Panc1 (cell line): ENCODE measurements at regions not wholly inside any gene's neighbourhood (a gene's known extent, or its start where the extent isn't known, plus 50 kb on each side); places are given as distances from the start of the nearest gene placed in this dataset.

ENCODE experiments used
- POLR2AphosphoS5 ChIP-seq: IDR thresholded peaks from 2 replicates; pipeline ENCODE4 v1.6.1; 2012; ENCODE audit warnings: mild to moderate bottlenecking, low read depth, low read length, moderate library complexity
- SIN3A ChIP-seq: IDR thresholded peaks from 2 replicates; pipeline ENCODE4 v1.6.1; 2012; ENCODE audit warnings: low read depth, mild to moderate bottlenecking, low read length, moderate library complexity, borderline replicate concordance; ENCODE audit not compliant: insufficient read depth
- TCF7L2 ChIP-seq: IDR thresholded peaks from 2 replicates; pipeline ENCODE4 v1.6.1; 2011; ENCODE audit warnings: mild to moderate bottlenecking, low read depth, low read length, inconsistent platforms
- TF ChIP-seq, protein P1 (sequence below): fragments of 450-650 bp; IDR thresholded peaks from 2 replicates; pipeline ENCODE4 v1.5.1; 2017; ENCODE audit warnings: mild to moderate bottlenecking
- TF ChIP-seq, protein P2 (sequence below), 2 experiments: IDR thresholded peaks; 2 replicates each; pipeline ENCODE4 v1.6.1; 2011 to 2012; ENCODE audit warnings: low read depth in 2 of 2, control low read depth in 1 of 2, low read length in 1 of 2, mild to moderate bottlenecking in 1 of 2, moderate library complexity in 1 of 2; ENCODE audit not compliant: insufficient read depth in 1 of 2

DNA sequence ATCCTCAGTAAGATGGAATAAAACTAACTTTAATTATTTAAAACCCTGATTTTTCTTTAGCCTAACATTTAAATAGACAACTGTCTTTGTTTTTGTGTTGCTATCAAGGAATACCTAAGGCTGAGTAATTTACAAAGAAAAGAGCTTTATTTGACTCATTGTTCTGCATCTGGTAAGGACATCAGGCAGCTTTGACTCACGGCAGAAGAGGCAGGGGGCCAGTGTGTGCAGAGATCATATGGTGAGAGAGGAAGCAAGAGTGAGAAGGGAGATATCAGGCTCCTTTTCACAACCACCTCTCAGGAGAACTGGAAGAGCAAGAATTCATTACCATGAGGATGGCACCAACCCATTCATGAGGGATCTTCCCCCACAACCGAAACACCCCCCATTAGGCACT is 64.6 kb upstream of the TFPI start:
- TF ChIP-seq POLR2AphosphoS5 = no peak
- TF ChIP-seq, protein P1, sequence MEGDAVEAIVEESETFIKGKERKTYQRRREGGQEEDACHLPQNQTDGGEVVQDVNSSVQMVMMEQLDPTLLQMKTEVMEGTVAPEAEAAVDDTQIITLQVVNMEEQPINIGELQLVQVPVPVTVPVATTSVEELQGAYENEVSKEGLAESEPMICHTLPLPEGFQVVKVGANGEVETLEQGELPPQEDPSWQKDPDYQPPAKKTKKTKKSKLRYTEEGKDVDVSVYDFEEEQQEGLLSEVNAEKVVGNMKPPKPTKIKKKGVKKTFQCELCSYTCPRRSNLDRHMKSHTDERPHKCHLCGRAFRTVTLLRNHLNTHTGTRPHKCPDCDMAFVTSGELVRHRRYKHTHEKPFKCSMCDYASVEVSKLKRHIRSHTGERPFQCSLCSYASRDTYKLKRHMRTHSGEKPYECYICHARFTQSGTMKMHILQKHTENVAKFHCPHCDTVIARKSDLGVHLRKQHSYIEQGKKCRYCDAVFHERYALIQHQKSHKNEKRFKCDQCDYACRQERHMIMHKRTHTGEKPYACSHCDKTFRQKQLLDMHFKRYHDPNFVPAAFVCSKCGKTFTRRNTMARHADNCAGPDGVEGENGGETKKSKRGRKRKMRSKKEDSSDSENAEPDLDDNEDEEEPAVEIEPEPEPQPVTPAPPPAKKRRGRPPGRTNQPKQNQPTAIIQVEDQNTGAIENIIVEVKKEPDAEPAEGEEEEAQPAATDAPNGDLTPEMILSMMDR = no peak
- TF ChIP-seq, protein P2, sequence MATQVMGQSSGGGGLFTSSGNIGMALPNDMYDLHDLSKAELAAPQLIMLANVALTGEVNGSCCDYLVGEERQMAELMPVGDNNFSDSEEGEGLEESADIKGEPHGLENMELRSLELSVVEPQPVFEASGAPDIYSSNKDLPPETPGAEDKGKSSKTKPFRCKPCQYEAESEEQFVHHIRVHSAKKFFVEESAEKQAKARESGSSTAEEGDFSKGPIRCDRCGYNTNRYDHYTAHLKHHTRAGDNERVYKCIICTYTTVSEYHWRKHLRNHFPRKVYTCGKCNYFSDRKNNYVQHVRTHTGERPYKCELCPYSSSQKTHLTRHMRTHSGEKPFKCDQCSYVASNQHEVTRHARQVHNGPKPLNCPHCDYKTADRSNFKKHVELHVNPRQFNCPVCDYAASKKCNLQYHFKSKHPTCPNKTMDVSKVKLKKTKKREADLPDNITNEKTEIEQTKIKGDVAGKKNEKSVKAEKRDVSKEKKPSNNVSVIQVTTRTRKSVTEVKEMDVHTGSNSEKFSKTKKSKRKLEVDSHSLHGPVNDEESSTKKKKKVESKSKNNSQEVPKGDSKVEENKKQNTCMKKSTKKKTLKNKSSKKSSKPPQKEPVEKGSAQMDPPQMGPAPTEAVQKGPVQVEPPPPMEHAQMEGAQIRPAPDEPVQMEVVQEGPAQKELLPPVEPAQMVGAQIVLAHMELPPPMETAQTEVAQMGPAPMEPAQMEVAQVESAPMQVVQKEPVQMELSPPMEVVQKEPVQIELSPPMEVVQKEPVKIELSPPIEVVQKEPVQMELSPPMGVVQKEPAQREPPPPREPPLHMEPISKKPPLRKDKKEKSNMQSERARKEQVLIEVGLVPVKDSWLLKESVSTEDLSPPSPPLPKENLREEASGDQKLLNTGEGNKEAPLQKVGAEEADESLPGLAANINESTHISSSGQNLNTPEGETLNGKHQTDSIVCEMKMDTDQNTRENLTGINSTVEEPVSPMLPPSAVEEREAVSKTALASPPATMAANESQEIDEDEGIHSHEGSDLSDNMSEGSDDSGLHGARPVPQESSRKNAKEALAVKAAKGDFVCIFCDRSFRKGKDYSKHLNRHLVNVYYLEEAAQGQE (IDR thresholded peaks at IDR 0.05; ENCODE audit: insufficient read depth in 1 of 2, low read depth in 2 of 2, low read length in 1 of 2) = no peak
- TF ChIP-seq TCF7L2 = no peak
- TF ChIP-seq SIN3A = no peak
